Stimulated activated CD8-positive, alpha-beta memory T cell treated with anti-CD3 and anti-CD28 coated beads, Interleukin-12 subunit alpha, Interleukin-12 subunit beta, amount 100 ng/mL, for 1 hour (primary cell): ENCODE measurements at regions not wholly inside any gene's neighbourhood (a gene's known extent, or its start where the extent isn't known, plus 50 kb on each side); places are given as distances from the start of the nearest gene placed in this dataset.

ENCODE experiments used
- DNase-seq: peaks from one replicate; pipeline ENCODE4 v3.0.0-alpha.2; 2020; ENCODE audit warnings: low read depth

- no peak for DNase-seq
Observed at GRCh38 chr10:130430852-130431704, 294.9 kb downstream of the GLRX3 start.

- no peak for DNase-seq
Observed at GRCh38 chr10:130432271-130432670, 296.1 kb downstream of the GLRX3 start.

GRCh38 chr10:130432850-130433249, 296.7 kb downstream of the GLRX3 start:
- no peak for DNase-seq

GRCh38 chr10:130434446-130435385, 298.5 kb downstream of the GLRX3 start:
- DNase-seq: no peak

- DNase-seq: no peak
Observed at GRCh38 chr10:130435961-130436360, 299.8 kb downstream of the GLRX3 start.

GRCh38 chr10:130438861-130439260, 302.7 kb downstream of the GLRX3 start:
- no peak for DNase-seq

GRCh38 chr10:130439766-130440165, 303.6 kb downstream of the GLRX3 start:
- no peak for DNase-seq

GRCh38 chr10:130440494-130440893, 304.3 kb downstream of the GLRX3 start:
- no peak for DNase-seq

GRCh38 chr10:130440971-130441370, 304.8 kb downstream of the GLRX3 start:
- no peak for DNase-seq

GRCh38 chr10:130443066-130443465, 306.9 kb downstream of the GLRX3 start:
- no peak for DNase-seq

GRCh38 chr10:130453036-130453720, 317.0 kb downstream of the GLRX3 start:
- DNase-seq: no peak

- DNase-seq: no peak
Observed at GRCh38 chr10:130453721-130454542, 317.7 kb downstream of the GLRX3 start.

GRCh38 chr10:130454543-130455000, 318.4 kb downstream of the GLRX3 start:
- DNase-seq: no peak

- DNase-seq: no peak
Observed at GRCh38 chr10:130455111-130455695, 319.0 kb downstream of the GLRX3 start.

GRCh38 chr10:130455791-130456190, 319.6 kb downstream of the GLRX3 start:
- DNase-seq: no peak

- no peak for DNase-seq
Observed at GRCh38 chr10:130456616-130457015, 320.4 kb downstream of the GLRX3 start.

GRCh38 chr10:130458509-130458908, 322.3 kb downstream of the GLRX3 start:
- DNase-seq: no peak

- no peak for DNase-seq
Observed at GRCh38 chr10:130459011-130459410, 322.8 kb downstream of the GLRX3 start.

GRCh38 chr10:130459851-130460490, 323.8 kb downstream of the GLRX3 start:
- no peak for DNase-seq

- no peak for DNase-seq
Observed at GRCh38 chr10:130461631-130462030, 325.4 kb downstream of the GLRX3 start.
